SK-N-MC (cell line): ENCODE measurements at regions not wholly inside any gene's neighbourhood (a gene's known extent, or its start where the extent isn't known, plus 50 kb on each side); places are given as distances from the start of the nearest gene placed in this dataset.
"Not testable (repeated sequence)": the region's sequence is repeated elsewhere in the genome, so short reads cannot be mapped to it uniquely, and the experiment has no call there.

Experiments
- EZH2 ChIP-seq: fragments of 200-600 bp; sonication (generic); IDR thresholded peaks from one replicate; pipeline ENCODE4 v1.6.1; 2017; ENCODE audit warnings: antibody characterized with exemption
- FOXP2 ChIP-seq: optimal IDR thresholded peaks from 2 replicates; pipeline ENCODE3; 2011; ENCODE audit warnings: mild to moderate bottlenecking, moderate library complexity; ENCODE audit not compliant: insufficient read depth; ENCODE audit errors: extremely low read length, control extremely low read depth

- not testable (repeated sequence) for TF ChIP-seq EZH2, FOXP2
Observed at GRCh38 chr7:65616111-65616510, 242.5 kb downstream of the ZNF92 start.
